ENCODE measurements at regions not wholly inside any gene's neighbourhood (a gene's known extent, or its start where the extent isn't known, plus 50 kb on each side); places are given as distances from the start of the nearest gene placed in this dataset.

- no peak for TF ChIP-seq CTCF (IDR thresholded peaks at IDR 0.05)
- no peak for TF ChIP-seq POLR2A (IDR thresholded peaks at IDR 0.05)
Measured at GRCh38 chr1:168424281-168424680, 119.5 kb downstream of the XCL2 start.

Data from right lobe of liver (tissue), 4 donors.